NCI-H2196 (cell line): ENCODE measurements at regions not wholly inside any gene's neighbourhood (a gene's known extent, or its start where the extent isn't known, plus 50 kb on each side); places are given as distances from the start of the nearest gene placed in this dataset.
"Not testable (repeated sequence)": the region's sequence is repeated elsewhere in the genome, so short reads cannot be mapped to it uniquely, and the experiment has no call there.

Experiments
- DNase-seq: peaks from one replicate; lab custom pipeline; 2025; ENCODE audit not compliant: unreplicated experiment; lab: John Stamatoyannopoulos, UW

GRCh38 chr5:133857595-133858313 lies 110.7 kb downstream of the C5orf15 start:
- DNase-seq, result not testable (repeated sequence)

GRCh38 chr5:133854554-133854953 lies 113.9 kb downstream of the C5orf15 start:
- no peak for DNase-seq

- no peak for DNase-seq
Observed at GRCh38 chr5:133853646-133854365, 114.6 kb downstream of the C5orf15 start.

DNA sequence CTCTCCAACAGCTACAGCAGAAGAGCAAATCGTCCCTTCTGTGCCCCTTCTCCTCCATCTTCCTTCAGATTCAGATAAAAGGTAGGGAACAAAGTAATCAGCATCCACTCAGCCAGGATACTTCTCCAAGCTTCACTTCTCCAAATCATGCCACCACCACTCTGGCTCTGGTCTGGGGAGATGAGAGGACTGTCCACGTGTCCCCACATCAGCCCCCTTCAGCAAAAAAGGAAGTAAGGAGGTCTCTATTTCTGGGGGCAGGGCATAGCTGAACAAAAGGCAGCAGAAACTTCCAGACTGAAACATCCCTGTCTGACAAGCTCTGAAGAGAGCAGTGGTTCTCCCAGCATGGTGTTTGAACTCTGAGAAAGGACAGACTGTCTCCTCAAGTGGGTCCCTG lies 116.9 kb downstream of the C5orf15 start:
- no peak for DNase-seq

- no peak for DNase-seq
Observed at GRCh38 chr5:133850811-133851210, 117.6 kb downstream of the C5orf15 start.

DNA sequence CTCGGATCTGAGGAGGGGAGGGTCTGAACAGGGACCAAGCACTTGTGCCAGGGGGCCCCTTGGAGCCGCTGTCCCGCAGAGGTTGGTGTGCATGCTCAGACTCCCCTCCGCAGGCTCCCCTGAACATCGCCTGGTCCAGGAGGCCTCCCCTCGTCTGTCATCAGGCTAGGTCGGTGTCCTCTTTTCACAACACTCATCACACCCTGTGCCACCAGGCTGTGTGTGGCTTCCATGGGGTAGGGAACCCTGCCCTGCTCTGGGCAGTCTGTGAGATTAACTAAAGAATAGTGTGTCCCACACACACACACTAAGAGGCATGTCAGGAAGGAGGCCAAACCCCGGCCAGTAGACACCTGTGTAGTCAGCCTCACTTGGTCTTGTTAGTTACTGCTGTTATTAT lies 119.3 kb downstream of the C5orf15 start:
- DNase-seq, result no peak

DNA sequence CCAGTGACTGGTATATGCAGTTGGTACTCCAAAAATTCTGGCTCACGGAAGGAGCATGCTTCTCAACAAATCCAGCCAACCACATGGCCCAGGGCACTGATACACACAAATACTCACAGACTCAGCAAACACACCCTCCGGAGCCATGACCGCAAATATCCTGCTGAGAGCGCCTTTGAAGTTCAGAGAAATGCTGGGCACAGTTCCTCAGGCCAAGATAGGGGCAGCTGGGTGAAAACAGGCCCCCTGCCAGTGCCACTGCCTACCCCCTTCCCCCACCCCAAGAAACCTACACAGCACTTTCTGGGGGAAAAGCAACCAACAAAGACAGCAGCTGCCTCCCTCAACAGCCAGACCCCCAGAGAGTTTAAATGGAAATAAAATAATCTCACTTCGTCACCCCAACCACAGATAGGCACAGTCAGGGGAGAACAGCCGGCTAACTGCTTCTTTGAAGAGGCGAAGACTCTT lies 120.0 kb downstream of the C5orf15 start:
- DNase-seq, result no peak

GRCh38 chr5:133847886-133848285 lies 120.5 kb downstream of the C5orf15 start:
- no peak for DNase-seq

DNA sequence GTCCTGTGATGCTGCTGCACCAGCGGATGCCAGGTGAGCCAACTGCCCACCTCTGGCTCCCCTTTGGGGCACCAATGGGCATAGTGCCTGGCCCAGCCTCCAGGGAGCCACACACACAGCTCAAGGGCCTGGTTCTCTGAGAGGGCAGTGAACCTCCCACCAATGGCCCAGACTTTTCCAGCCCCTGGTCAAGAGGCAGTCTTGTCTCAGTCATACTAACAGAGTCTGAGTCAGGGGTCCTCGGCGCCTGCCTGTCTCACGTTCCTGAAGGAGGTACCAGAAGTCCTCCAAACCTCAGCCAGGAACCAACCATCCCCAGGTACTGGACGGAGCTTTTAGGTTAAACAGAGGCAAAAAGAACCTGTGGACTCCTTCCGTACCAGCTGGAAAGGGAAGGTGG lies 121.1 kb downstream of the C5orf15 start:
- DNase-seq, result no peak

- DNase-seq, result no peak
Observed at GRCh38 chr5:133846478-133847226, 121.8 kb downstream of the C5orf15 start.

DNA sequence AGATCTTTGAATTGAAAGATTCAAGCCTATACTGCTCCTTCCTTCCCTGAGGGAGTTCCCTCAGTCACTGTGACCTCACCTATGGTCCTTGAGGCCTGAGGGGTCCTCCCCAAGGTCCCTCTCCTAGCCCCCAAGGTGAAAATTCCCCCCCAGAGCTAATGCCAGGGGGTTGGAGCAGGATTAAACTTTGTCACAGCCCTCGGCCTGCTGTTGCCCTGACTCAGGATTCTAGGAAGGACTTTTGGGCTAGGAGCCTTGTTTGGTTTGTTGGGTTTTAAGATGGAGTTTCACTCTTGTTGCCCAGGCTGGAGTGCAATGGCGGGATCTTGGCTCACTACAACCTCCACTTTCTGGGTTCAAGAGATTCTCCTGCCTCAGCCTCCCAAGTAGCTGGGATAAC lies 123.2 kb downstream of the C5orf15 start:
- no peak for DNase-seq

- DNase-seq, result no peak
Observed at GRCh38 chr5:133844836-133845235, 123.6 kb downstream of the C5orf15 start.

GRCh38 chr5:133843911-133844310 lies 124.5 kb downstream of the C5orf15 start:
- no peak for DNase-seq

- no peak for DNase-seq
Observed at GRCh38 chr5:133842846-133843611, 125.4 kb downstream of the C5orf15 start.

GRCh38 chr5:133841831-133842750 lies 126.3 kb downstream of the C5orf15 start:
- DNase-seq, result no peak

DNA sequence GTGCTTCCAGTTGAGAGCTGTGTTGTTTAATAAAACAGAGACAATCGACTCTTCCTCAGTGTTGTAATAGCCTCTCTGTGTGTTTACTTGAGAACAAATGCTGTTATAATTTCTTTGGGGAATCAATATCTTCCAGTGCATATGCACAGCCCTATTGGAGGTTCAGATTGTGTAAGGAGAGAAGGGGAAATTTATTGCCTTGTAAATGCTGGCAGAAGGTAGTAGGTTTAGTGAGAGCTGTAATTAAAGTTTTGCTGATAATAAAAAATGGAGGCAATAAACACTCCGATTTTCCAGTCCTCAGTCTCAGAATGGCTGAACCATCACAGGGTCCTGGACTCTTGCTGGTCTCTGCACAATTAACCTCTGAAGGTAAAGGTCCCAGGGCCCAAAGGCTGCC lies 128.3 kb downstream of the C5orf15 start:
- no peak for DNase-seq

- no peak for DNase-seq
Observed at GRCh38 chr5:133839721-133840120, 128.7 kb downstream of the C5orf15 start.

- DNase-seq, result no peak
Observed at GRCh38 chr5:133839090-133839489, 129.3 kb downstream of the C5orf15 start.

- DNase-seq, result no peak
Observed at GRCh38 chr5:133838286-133838685, 130.1 kb downstream of the C5orf15 start.
